DOHH2 (cell line): ENCODE measurements at regions not wholly inside any gene's neighbourhood (a gene's known extent, or its start where the extent isn't known, plus 50 kb on each side); places are given as distances from the start of the nearest gene placed in this dataset.

ENCODE experiments used
- EZH2phosphoT487 ChIP-seq: fragments of 200-600 bp; sonication (generic); IDR thresholded peaks from 2 replicates; pipeline ENCODE4 v1.6.1; 2017; ENCODE audit warnings: borderline replicate concordance, mild to moderate bottlenecking, antibody characterized with exemption, low read length, moderate library complexity, mixed read lengths
- TF ChIP-seq, protein P1 (sequence below): fragments of 200-600 bp; sonication (generic); IDR thresholded peaks from one replicate; pipeline ENCODE4 v1.5.1; 2014; ENCODE audit warnings: antibody characterized with exemption, mild to moderate bottlenecking, low read depth, low read length; ENCODE audit not compliant: poor library complexity, severe bottlenecking

DNA sequence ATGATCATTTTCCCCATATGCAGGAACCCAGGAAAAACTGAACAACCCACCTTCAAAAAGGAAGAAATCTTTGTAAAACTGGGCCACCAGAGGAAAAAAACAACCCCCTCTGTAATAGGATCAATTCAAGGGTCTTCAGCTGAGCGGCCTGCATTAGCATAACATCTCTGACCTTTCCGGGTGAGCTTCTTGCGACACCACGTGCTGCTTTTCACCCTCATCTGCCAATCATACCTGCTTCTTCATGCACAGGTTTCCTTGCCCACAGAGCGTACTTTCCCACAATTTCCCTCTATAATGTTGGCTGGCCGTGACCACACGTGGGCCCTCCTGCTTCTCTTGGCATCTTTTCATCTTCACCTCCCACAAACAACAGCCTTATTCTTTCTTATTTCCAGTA lies 284.3 kb upstream of the NEBL start:
- TF ChIP-seq, protein P1, sequence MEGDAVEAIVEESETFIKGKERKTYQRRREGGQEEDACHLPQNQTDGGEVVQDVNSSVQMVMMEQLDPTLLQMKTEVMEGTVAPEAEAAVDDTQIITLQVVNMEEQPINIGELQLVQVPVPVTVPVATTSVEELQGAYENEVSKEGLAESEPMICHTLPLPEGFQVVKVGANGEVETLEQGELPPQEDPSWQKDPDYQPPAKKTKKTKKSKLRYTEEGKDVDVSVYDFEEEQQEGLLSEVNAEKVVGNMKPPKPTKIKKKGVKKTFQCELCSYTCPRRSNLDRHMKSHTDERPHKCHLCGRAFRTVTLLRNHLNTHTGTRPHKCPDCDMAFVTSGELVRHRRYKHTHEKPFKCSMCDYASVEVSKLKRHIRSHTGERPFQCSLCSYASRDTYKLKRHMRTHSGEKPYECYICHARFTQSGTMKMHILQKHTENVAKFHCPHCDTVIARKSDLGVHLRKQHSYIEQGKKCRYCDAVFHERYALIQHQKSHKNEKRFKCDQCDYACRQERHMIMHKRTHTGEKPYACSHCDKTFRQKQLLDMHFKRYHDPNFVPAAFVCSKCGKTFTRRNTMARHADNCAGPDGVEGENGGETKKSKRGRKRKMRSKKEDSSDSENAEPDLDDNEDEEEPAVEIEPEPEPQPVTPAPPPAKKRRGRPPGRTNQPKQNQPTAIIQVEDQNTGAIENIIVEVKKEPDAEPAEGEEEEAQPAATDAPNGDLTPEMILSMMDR, result no peak
- TF ChIP-seq EZH2phosphoT487, result no peak
